GM19351 (cell line): ENCODE measurements at regions not wholly inside any gene's neighbourhood (a gene's known extent, or its start where the extent isn't known, plus 50 kb on each side); places are given as distances from the start of the nearest gene placed in this dataset.

Experiments used
- ATAC-seq: cut with Tn5 transposase; IDR thresholded peaks from one replicate; pipeline ENCODE4 v1.9.1; 2021; ENCODE audit warnings: mild to moderate bottlenecking, moderate library complexity; ENCODE audit not compliant: unreplicated experiment

GRCh38 chr15:62988701-62989100 lies 53.8 kb upstream of the TPM1 start:
- no peak for ATAC-seq

GRCh38 chr15:62989366-62990055 lies 53.0 kb upstream of the TPM1 start:
- ATAC-seq = no peak

- no peak for ATAC-seq
Observed at GRCh38 chr15:62991698-62992097, 50.8 kb upstream of the TPM1 start.

- no peak for ATAC-seq
Observed at GRCh38 chr15:62992302-62992701, 50.2 kb upstream of the TPM1 start.
